CD4-positive, alpha-beta T cell treated with Interleukin-15 for 4 hours (primary cell): ENCODE measurements at regions not wholly inside any gene's neighbourhood (a gene's known extent, or its start where the extent isn't known, plus 50 kb on each side); places are given as distances from the start of the nearest gene placed in this dataset.
"Not testable (repeated sequence)": the region's sequence is repeated elsewhere in the genome, so short reads cannot be mapped to it uniquely, and the experiment has no call there.

Experiments
- DNase-seq: peaks from one replicate; pipeline ENCODE4 v3.0.0-alpha.2; 2020; ENCODE audit warnings: low spot score

GRCh38 chr6:81017586-81017985 lies 734.9 kb downstream of the TENT5A start:
- not testable (repeated sequence) for DNase-seq

- no peak for DNase-seq
Observed at GRCh38 chr6:81003894-81004293, 748.6 kb downstream of the TENT5A start.

- DNase-seq: no peak
Observed at GRCh38 chr6:81003156-81003555, 749.3 kb downstream of the TENT5A start.

GRCh38 chr6:81002126-81002525 lies 750.4 kb downstream of the TENT5A start:
- no peak for DNase-seq

- no peak for DNase-seq
Observed at GRCh38 chr6:80991316-80991715, 761.2 kb downstream of the TENT5A start.

- DNase-seq: no peak
Observed at GRCh38 chr6:80988892-80989291, 763.6 kb downstream of the TENT5A start.

GRCh38 chr6:80988286-80988685 lies 764.2 kb downstream of the TENT5A start:
- no peak for DNase-seq

- DNase-seq: not testable (repeated sequence)
Observed at GRCh38 chr6:80981226-80981625, 771.3 kb downstream of the TENT5A start.

GRCh38 chr6:80976336-80976735 lies 776.1 kb downstream of the TENT5A start:
- DNase-seq: no peak

GRCh38 chr6:80974579-80974978 lies 777.9 kb downstream of the TENT5A start:
- no peak for DNase-seq

- no peak for DNase-seq
Observed at GRCh38 chr6:80969439-80969838, 783.0 kb downstream of the TENT5A start.

- no peak for DNase-seq
Observed at GRCh38 chr6:80967609-80968008, 784.9 kb downstream of the TENT5A start.

- no peak for DNase-seq
Observed at GRCh38 chr6:80962382-80962781, 790.1 kb downstream of the TENT5A start.

GRCh38 chr6:80961166-80961565 lies 791.3 kb downstream of the TENT5A start:
- no peak for DNase-seq

- no peak for DNase-seq
Observed at GRCh38 chr6:80959034-80959433, 793.4 kb downstream of the TENT5A start.

GRCh38 chr6:80956898-80957297 lies 795.6 kb downstream of the TENT5A start:
- no peak for DNase-seq

GRCh38 chr6:80952479-80952878 lies 800.0 kb downstream of the TENT5A start:
- DNase-seq: not testable (repeated sequence)

GRCh38 chr6:80946402-80946801 lies 806.1 kb downstream of the TENT5A start:
- no peak for DNase-seq

- DNase-seq: no peak
Observed at GRCh38 chr6:80942911-80943310, 809.6 kb downstream of the TENT5A start.

- no peak for DNase-seq
Observed at GRCh38 chr6:80940976-80941375, 811.5 kb downstream of the TENT5A start.

- no peak for DNase-seq
Observed at GRCh38 chr6:80940571-80940970, 811.9 kb downstream of the TENT5A start.

- no peak for DNase-seq
Observed at GRCh38 chr6:80939898-80940297, 812.6 kb downstream of the TENT5A start.

- DNase-seq: no peak
Observed at GRCh38 chr6:80939480-80939879, 813.0 kb downstream of the TENT5A start.

- no peak for DNase-seq
Observed at GRCh38 chr6:80938131-80938530, 814.4 kb downstream of the TENT5A start.

- DNase-seq: no peak
Observed at GRCh38 chr6:80932359-80932758, 820.1 kb downstream of the TENT5A start.
